ENCODE measurements at regions not wholly inside any gene's neighbourhood (a gene's known extent, or its start where the extent isn't known, plus 50 kb on each side); places are given as distances from the start of the nearest gene placed in this dataset.

DNA sequence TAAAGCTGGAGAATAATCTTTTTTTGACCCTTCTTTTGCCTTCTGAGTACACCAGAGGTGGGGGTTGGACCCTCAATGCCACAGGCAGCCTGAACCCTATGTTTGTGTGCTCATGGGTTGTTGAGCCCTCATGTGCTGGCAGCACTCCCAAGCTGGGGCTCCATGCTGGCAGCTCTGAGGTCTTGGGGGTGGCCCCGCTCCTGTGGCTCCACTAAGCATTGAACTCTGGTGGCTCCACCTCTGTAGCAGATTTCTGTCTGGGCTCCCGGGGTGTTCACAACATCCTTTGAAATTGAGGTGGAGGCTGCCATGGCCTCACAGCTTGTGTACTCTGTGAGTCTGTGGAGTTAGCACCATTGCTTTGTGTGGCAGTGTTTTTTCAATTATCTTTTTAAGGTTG is 557.4 kb upstream of the SEL1L start:
- H3K36me3 ChIP-seq (ENCODE audit: insufficient read depth, low read length) = no peaks in the 10 kb centered on the region
- DNase-seq = no peak
- H3K4me1 ChIP-seq (ENCODE audit: low read length) = no peaks in the 10 kb centered on the region
- H3K27ac ChIP-seq (ENCODE audit: low read length) = no peak overlapping the region
- peaks cover 57% of the 10 kb centered on the region for H3K9me3 ChIP-seq (ENCODE audit: low read length)
- no peak overlapping the region for H2AFZ ChIP-seq (ENCODE audit: low read length)
- H4K20me1 ChIP-seq (ENCODE audit: insufficient read depth, low read depth, low read length) = no peaks in the 10 kb centered on the region
- H3K4me2 ChIP-seq (ENCODE audit: low read depth, low read length, poor library complexity, severe bottlenecking) = no peak overlapping the region
- no peaks in the 10 kb centered on the region for H3K79me2 ChIP-seq (ENCODE audit: low read length)
- H3K9me2 ChIP-seq (replicated peaks; ENCODE audit: insufficient read depth, low read length) = no peaks in the 10 kb centered on the region
- H3K9ac ChIP-seq (ENCODE audit: low read length) = no peak overlapping the region
- no peak overlapping the region for H3K4me3 ChIP-seq (ENCODE audit: low read length)
- no peaks in the 10 kb centered on the region for H3K27me3 ChIP-seq (ENCODE audit: low read length)

GRCh38 chr14:82094829-82095345 is 561.2 kb upstream of the SEL1L start:
- Histone ChIP-seq H4K20me1 (ENCODE audit: insufficient read depth, low read depth, low read length) (no peaks in the 10 kb centered on the region), H2AFZ (ENCODE audit: low read length) (no peak overlapping the region), H3K27ac (ENCODE audit: low read length) (no peak overlapping the region), H3K4me3 (ENCODE audit: low read length) (no peak overlapping the region), H3K9me2 (replicated peaks; ENCODE audit: insufficient read depth, low read length) (no peaks in the 10 kb centered on the region), H3K79me2 (ENCODE audit: low read length) (no peaks in the 10 kb centered on the region), H3K4me2 (ENCODE audit: low read depth, low read length, poor library complexity, severe bottlenecking) (no peak overlapping the region), H3K27me3 (ENCODE audit: low read length) (no peaks in the 10 kb centered on the region), H3K36me3 (ENCODE audit: insufficient read depth, low read length) (no peaks in the 10 kb centered on the region), H3K9ac (ENCODE audit: low read length) (no peak overlapping the region), H3K9me3 (ENCODE audit: low read length) (peaks cover 70% of the 10 kb centered on the region), H3K4me1 (ENCODE audit: low read length) (no peaks in the 10 kb centered on the region)
- no peak for DNase-seq

GRCh38 chr14:82104013-82104412 is 570.4 kb upstream of the SEL1L start:
- no peak for DNase-seq
- Histone ChIP-seq H3K9me3 (ENCODE audit: low read length) (peaks cover 60% of the 10 kb centered on the region), H3K9ac (ENCODE audit: low read length) (no peak overlapping the region)

DNA sequence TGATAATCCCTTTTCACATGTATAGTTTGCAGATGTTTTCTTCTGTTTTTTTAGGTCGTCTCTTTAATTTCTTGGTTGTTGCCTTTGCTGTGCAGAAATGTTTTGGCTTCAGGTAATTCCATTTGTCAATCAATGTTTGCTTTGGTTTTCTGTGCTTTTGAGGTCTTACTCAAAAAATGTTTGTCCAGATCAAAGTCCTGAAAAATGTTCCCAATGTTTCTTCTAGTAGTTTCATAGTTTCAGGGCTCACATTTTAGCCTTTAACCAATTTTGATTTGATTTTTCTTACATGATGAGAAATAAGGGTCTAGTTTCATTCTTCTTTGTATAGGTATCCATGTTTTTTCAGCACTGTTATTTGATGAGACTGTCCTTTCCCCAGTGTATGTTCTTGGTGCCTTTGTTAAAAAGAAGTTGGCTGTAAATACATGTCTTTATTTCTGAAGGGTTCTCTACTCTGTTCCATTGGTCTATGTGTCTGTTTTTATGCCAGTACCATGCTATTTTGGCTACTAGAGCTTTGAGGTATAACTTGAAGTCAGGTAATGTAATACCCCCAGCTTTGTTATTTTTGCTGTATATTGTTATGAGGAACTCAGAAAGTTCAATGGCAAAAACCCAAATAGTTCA is 578.7 kb upstream of the SEL1L start:
- H3K79me2 ChIP-seq (ENCODE audit: low read length) = no peaks in the 10 kb centered on the region
- no peaks in the 10 kb centered on the region for H3K4me1 ChIP-seq (ENCODE audit: low read length)
- H3K36me3 ChIP-seq (ENCODE audit: insufficient read depth, low read length) = no peaks in the 10 kb centered on the region
- H2AFZ ChIP-seq (ENCODE audit: low read length) = no peak overlapping the region
- peaks cover 41% of the 10 kb centered on the region for H3K9me3 ChIP-seq (ENCODE audit: low read length)
- no peak for DNase-seq
- no peak overlapping the region for H3K9ac ChIP-seq (ENCODE audit: low read length)
- H3K27ac ChIP-seq (ENCODE audit: low read length) = no peak overlapping the region
- no peak overlapping the region for H3K4me2 ChIP-seq (ENCODE audit: low read depth, low read length, poor library complexity, severe bottlenecking)
- H3K9me2 ChIP-seq (replicated peaks; ENCODE audit: insufficient read depth, low read length) = no peaks in the 10 kb centered on the region
- no peak overlapping the region for H3K4me3 ChIP-seq (ENCODE audit: low read length)
- H4K20me1 ChIP-seq (ENCODE audit: insufficient read depth, low read depth, low read length) = no peaks in the 10 kb centered on the region
- no peaks in the 10 kb centered on the region for H3K27me3 ChIP-seq (ENCODE audit: low read length)

More at GRCh38 chr14:82104013-82104412, 570.4 kb upstream of the SEL1L start:
- H3K27me3 ChIP-seq (ENCODE audit: low read length) = no peaks in the 10 kb centered on the region
- no peaks in the 10 kb centered on the region for H3K9me2 ChIP-seq (replicated peaks; ENCODE audit: insufficient read depth, low read length)
- H3K4me1 ChIP-seq (ENCODE audit: low read length) = no peaks in the 10 kb centered on the region
- no peak overlapping the region for H3K4me2 ChIP-seq (ENCODE audit: low read depth, low read length, poor library complexity, severe bottlenecking)
- no peaks in the 10 kb centered on the region for H3K79me2 ChIP-seq (ENCODE audit: low read length)
- H3K36me3 ChIP-seq (ENCODE audit: insufficient read depth, low read length) = no peaks in the 10 kb centered on the region
- H3K4me3 ChIP-seq (ENCODE audit: low read length) = no peak overlapping the region
- no peak overlapping the region for H2AFZ ChIP-seq (ENCODE audit: low read length)
- H4K20me1 ChIP-seq (ENCODE audit: insufficient read depth, low read depth, low read length) = no peaks in the 10 kb centered on the region
- no peak overlapping the region for H3K27ac ChIP-seq (ENCODE audit: low read length)

GRCh38 chr14:82113007-82113406 is 579.4 kb upstream of the SEL1L start:
- Histone ChIP-seq H3K9me3 (ENCODE audit: low read length) (peaks cover 43% of the 10 kb centered on the region), H3K36me3 (ENCODE audit: insufficient read depth, low read length) (no peaks in the 10 kb centered on the region), H3K27ac (ENCODE audit: low read length) (no peak overlapping the region), H3K79me2 (ENCODE audit: low read length) (no peaks in the 10 kb centered on the region), H2AFZ (ENCODE audit: low read length) (no peak overlapping the region), H3K9me2 (replicated peaks; ENCODE audit: insufficient read depth, low read length) (no peaks in the 10 kb centered on the region), H3K9ac (ENCODE audit: low read length) (no peak overlapping the region), H3K27me3 (ENCODE audit: low read length) (no peaks in the 10 kb centered on the region), H3K4me1 (ENCODE audit: low read length) (no peaks in the 10 kb centered on the region), H4K20me1 (ENCODE audit: insufficient read depth, low read depth, low read length) (no peaks in the 10 kb centered on the region), H3K4me3 (ENCODE audit: low read length) (no peak overlapping the region), H3K4me2 (ENCODE audit: low read depth, low read length, poor library complexity, severe bottlenecking) (no peak overlapping the region)
- no peak for DNase-seq

DNA sequence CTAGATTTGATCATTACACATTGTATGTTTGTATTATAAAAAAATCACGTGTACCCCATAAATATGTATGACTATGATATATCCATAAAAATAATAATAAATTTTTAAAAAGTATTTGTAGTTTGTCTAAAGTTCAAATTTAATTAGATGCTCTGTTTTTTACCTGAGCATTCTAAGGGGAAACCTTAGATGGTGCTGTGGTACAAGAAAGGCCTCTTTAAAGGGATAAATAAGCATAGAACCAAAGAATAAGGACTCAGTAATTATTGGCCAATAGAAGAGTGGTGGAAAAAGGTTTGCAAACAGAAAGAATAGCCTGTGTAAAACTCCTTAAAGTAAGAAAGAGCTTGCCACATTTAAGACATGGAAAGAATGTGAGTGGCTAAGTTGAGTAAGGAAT is 580.1 kb upstream of the SEL1L start:
- Histone ChIP-seq H3K9me3 (ENCODE audit: low read length) (peaks cover 42% of the 10 kb centered on the region), H2AFZ (ENCODE audit: low read length) (no peak overlapping the region)

GRCh38 chr14:82116721-82117120 is 583.1 kb upstream of the SEL1L start:
- Histone ChIP-seq H2AFZ (ENCODE audit: low read length) (no peak overlapping the region), H3K36me3 (ENCODE audit: insufficient read depth, low read length) (no peaks in the 10 kb centered on the region), H3K27ac (ENCODE audit: low read length) (no peak overlapping the region), H3K4me2 (ENCODE audit: low read depth, low read length, poor library complexity, severe bottlenecking) (no peak overlapping the region), H3K9me2 (replicated peaks; ENCODE audit: insufficient read depth, low read length) (no peaks in the 10 kb centered on the region), H3K9ac (ENCODE audit: low read length) (no peak overlapping the region), H4K20me1 (ENCODE audit: insufficient read depth, low read depth, low read length) (no peaks in the 10 kb centered on the region), H3K79me2 (ENCODE audit: low read length) (no peaks in the 10 kb centered on the region), H3K4me1 (ENCODE audit: low read length) (no peaks in the 10 kb centered on the region), H3K27me3 (ENCODE audit: low read length) (no peaks in the 10 kb centered on the region), H3K4me3 (ENCODE audit: low read length) (no peak overlapping the region), H3K9me3 (ENCODE audit: low read length) (peaks cover 55% of the 10 kb centered on the region)
- no peak for DNase-seq

More for the DNA sequence above, 580.1 kb upstream of the SEL1L start:
- Histone ChIP-seq H3K79me2 (ENCODE audit: low read length) (no peaks in the 10 kb centered on the region), H3K36me3 (ENCODE audit: insufficient read depth, low read length) (no peaks in the 10 kb centered on the region), H3K4me1 (ENCODE audit: low read length) (no peaks in the 10 kb centered on the region), H3K27ac (ENCODE audit: low read length) (no peak overlapping the region), H3K4me2 (ENCODE audit: low read depth, low read length, poor library complexity, severe bottlenecking) (no peak overlapping the region), H3K4me3 (ENCODE audit: low read length) (no peak overlapping the region), H3K27me3 (ENCODE audit: low read length) (no peaks in the 10 kb centered on the region), H3K9me2 (replicated peaks; ENCODE audit: insufficient read depth, low read length) (no peaks in the 10 kb centered on the region), H4K20me1 (ENCODE audit: insufficient read depth, low read depth, low read length) (no peaks in the 10 kb centered on the region), H3K9ac (ENCODE audit: low read length) (no peak overlapping the region)
- no peak for DNase-seq

DNA sequence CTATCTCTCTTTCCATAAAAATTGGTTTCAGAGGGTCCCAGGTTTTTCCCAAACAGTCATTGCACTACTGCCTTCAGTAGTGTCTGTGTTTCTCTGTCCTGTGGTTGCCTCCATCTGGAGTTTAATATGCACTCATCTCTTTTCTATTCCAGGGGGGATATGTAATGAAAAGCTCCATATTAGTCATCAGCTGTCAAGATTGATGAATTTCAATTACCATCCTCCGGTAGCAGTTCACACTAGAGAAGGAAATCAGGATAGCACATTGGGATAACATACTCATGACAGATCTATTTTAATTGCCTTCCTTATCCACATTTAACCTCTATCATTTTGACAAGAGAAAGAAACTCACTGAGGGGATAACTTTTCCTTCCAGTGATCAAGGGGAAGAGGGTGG is 589.0 kb upstream of the SEL1L start:
- H3K4me1 ChIP-seq (ENCODE audit: low read length) = no peaks in the 10 kb centered on the region
- peaks cover 61% of the 10 kb centered on the region for H3K9me3 ChIP-seq (ENCODE audit: low read length)
- no peaks in the 10 kb centered on the region for H3K9me2 ChIP-seq (replicated peaks; ENCODE audit: insufficient read depth, low read length)
- no peaks in the 10 kb centered on the region for H3K79me2 ChIP-seq (ENCODE audit: low read length)
- no peak for DNase-seq
- H3K27me3 ChIP-seq (ENCODE audit: low read length) = no peaks in the 10 kb centered on the region
- H3K9ac ChIP-seq (ENCODE audit: low read length) = no peak overlapping the region
- H3K36me3 ChIP-seq (ENCODE audit: insufficient read depth, low read length) = no peaks in the 10 kb centered on the region
- H4K20me1 ChIP-seq (ENCODE audit: insufficient read depth, low read depth, low read length) = no peaks in the 10 kb centered on the region
- no peak overlapping the region for H2AFZ ChIP-seq (ENCODE audit: low read length)
- no peak overlapping the region for H3K4me3 ChIP-seq (ENCODE audit: low read length)
- no peak overlapping the region for H3K27ac ChIP-seq (ENCODE audit: low read length)
- H3K4me2 ChIP-seq (ENCODE audit: low read depth, low read length, poor library complexity, severe bottlenecking) = no peak overlapping the region
